ENCODE measurements at regions not wholly inside any gene's neighbourhood (a gene's known extent, or its start where the extent isn't known, plus 50 kb on each side); places are given as distances from the start of the nearest gene placed in this dataset.
"Not testable (repeated sequence)": the region's sequence is repeated elsewhere in the genome, so short reads cannot be mapped to it uniquely, and the experiment has no call there.

GRCh38 chr10:27344568-27345454 lies 104.2 kb upstream of the ACBD5 start (continued):
- no peak for TF ChIP-seq ZNF592 (IDR thresholded peaks at IDR 0.05)
- no peak for TF ChIP-seq NR2C1 (IDR thresholded peaks at IDR 0.05)
- no peak for TF ChIP-seq YBX1 (IDR thresholded peaks at IDR 0.05)
- no peak for TF ChIP-seq STAT1 (conservative IDR thresholded peaks at IDR 0.05)
- peak; percentile 57 to 64; a peak in 3 of 4 replicates for TF ChIP-seq IKZF2 (IDR thresholded peaks at IDR 0.05)

- Histone ChIP-seq H3K4me1 (ENCODE audit: control insufficient read depth, insufficient read depth, low read length) (peaks cover 9% of the 10 kb centered on the region), H3K79me2 (ENCODE audit: control insufficient read depth, insufficient read depth, low read length) (no peaks in the 10 kb centered on the region), H4K20me1 (ENCODE audit: control insufficient read depth, insufficient read depth) (no peaks in the 10 kb centered on the region), H3K4me2 (ENCODE audit: control insufficient read depth, insufficient read depth) (no peak overlapping the region), H3K9ac (ENCODE audit: control insufficient read depth, insufficient read depth, low read length) (no peak overlapping the region), H3K9me3 (replicated peaks; ENCODE audit: control insufficient read depth, insufficient read depth, low read length) (no peaks in the 10 kb centered on the region), H3K27ac (ENCODE audit: control insufficient read depth, insufficient read depth) (no peak overlapping the region), H3K4me3 (no peak overlapping the region), H3K36me3 (ENCODE audit: control insufficient read depth in 2 of 2, insufficient read depth in 2 of 2, low read length in 1 of 2) (no peaks in the 10 kb centered on the region), H3K27me3 (replicated peaks in 1 of 2; ENCODE audit: control insufficient read depth in 2 of 2, insufficient read depth in 2 of 2, low read length in 1 of 2) (no peaks in the 10 kb centered on the region), H2AFZ (ENCODE audit: control insufficient read depth, low read depth, low read length) (no peak overlapping the region)
- 98% methylated on average over 3 of the region's 3 CpGs for WGBS (ENCODE audit: insufficient coverage, insufficient replicate concordance, low lambda C conversion rate, missing lambda C conversion rate)
- FAIRE-seq (no peak), DNase-seq (ENCODE audit: low read depth, low spot score) (no peak), ATAC-seq (no peak)
- in situ Hi-C loops (cut with MboI), result no loop called here
- intact Hi-C loops (cut with micrococcal nuclease; ENCODE audit: unreplicated experiment), result no loop called here
- ChIA-PET RAD21 (ENCODE audit: unreplicated experiment) (no interaction called here), SMC1A (ENCODE audit: uncharacterized antibody, unreplicated experiment) (interaction anchor here (0.6 kb wide), 1 partner anchor 773 kb away, joined by 4 read pairs; no protein-coding TSS in a partner anchor), POLR2A (no interaction called here), CTCF (interaction anchor here (0.6 to 1.6 kb wide), 2 partner anchors 30 to 117 kb away, joined by 3 to 4 read pairs; no protein-coding TSS in a partner anchor)
- BruUV-seq (replicated peaks), result no TSS peak
- no peak for TF ChIP-seq SREBF1 (IDR thresholded peaks at IDR 0.05; ENCODE audit: low read length)
Observed at GRCh38 chr10:27341001-27341400, 100.4 kb upstream of the ACBD5 start.

GRCh38 chr10:27335246-27335645 lies 94.6 kb upstream of the ACBD5 start:
- H3K9me3 ChIP-seq (replicated peaks; ENCODE audit: control insufficient read depth, insufficient read depth, low read length); SMC1A ChIA-PET (ENCODE audit: uncharacterized antibody, unreplicated experiment); H3K27me3 ChIP-seq (replicated peaks in 1 of 2; ENCODE audit: control insufficient read depth in 2 of 2, insufficient read depth in 2 of 2, low read length in 1 of 2); H3K36me3 ChIP-seq (ENCODE audit: control insufficient read depth in 2 of 2, insufficient read depth in 2 of 2, low read length in 1 of 2); H3K4me2 ChIP-seq (ENCODE audit: control insufficient read depth, insufficient read depth); CTCF ChIA-PET; H3K4me1 ChIP-seq (ENCODE audit: control insufficient read depth, insufficient read depth, low read length); ATAC-seq; H3K27ac ChIP-seq (ENCODE audit: control insufficient read depth, insufficient read depth); H3K9ac ChIP-seq (ENCODE audit: control insufficient read depth, insufficient read depth, low read length); DNase-seq (ENCODE audit: low read depth, low spot score); H3K79me2 ChIP-seq (ENCODE audit: control insufficient read depth, insufficient read depth, low read length); intact Hi-C loops (cut with micrococcal nuclease; ENCODE audit: unreplicated experiment); RAD21 ChIA-PET (ENCODE audit: unreplicated experiment); BruUV-seq (replicated peaks); H3K4me3 ChIP-seq; H4K20me1 ChIP-seq (ENCODE audit: control insufficient read depth, insufficient read depth); FAIRE-seq; H2AFZ ChIP-seq (ENCODE audit: control insufficient read depth, low read depth, low read length); in situ Hi-C loops (cut with MboI): not testable (repeated sequence)
- 0% methylated on average over 3 of the region's 3 CpGs for WGBS (ENCODE audit: insufficient coverage, insufficient replicate concordance, low lambda C conversion rate, missing lambda C conversion rate)
- POLR2A ChIA-PET, result interaction anchor here (0.6 kb wide), 1 partner anchor 1796 kb away, joined by 3 read pairs; no protein-coding TSS in a partner anchor
